ENCODE measurements at regions not wholly inside any gene's neighbourhood (a gene's known extent, or its start where the extent isn't known, plus 50 kb on each side); places are given as distances from the start of the nearest gene placed in this dataset.

DNA sequence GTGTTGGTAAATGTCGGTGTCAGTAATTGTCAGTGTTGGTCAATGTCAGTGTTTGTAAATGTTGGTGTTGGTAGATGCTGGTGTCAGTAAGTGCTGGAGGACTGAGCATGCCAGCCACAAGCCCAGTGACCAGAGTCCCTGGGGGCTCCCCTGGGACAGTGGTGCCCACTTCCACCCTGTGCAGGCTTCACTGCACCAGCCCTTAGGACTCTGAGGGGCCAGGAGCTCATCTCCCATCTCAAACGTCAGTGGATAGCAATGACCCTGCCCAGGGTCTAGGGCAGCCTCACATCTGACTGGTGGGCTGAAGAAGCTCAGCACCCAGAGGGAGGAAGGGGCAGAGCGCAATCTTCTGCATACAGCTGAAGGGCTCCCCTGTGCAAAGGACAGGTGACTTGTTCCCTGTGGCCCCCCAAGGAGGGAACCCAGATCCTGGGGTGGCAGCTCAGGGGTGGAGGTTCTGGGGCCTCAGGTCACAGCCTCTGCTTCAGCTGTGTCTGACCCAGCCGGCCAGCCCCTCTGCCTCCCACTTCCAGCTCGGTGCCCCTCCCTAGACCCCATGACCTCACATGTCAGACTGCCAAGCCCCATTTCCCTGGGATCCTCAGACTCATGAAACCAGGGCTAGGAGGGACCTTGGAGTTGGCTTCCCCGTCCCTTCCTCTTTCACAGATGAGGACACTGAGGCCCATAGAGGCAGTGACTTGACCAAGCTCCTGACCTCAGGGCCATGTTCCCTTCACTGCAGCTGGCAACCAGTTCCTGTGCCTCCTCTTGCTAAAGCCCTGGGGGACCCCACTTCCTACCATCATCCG lies 138.4 kb downstream of the CRYBB2 start:
- TF ChIP-seq, protein P1, sequence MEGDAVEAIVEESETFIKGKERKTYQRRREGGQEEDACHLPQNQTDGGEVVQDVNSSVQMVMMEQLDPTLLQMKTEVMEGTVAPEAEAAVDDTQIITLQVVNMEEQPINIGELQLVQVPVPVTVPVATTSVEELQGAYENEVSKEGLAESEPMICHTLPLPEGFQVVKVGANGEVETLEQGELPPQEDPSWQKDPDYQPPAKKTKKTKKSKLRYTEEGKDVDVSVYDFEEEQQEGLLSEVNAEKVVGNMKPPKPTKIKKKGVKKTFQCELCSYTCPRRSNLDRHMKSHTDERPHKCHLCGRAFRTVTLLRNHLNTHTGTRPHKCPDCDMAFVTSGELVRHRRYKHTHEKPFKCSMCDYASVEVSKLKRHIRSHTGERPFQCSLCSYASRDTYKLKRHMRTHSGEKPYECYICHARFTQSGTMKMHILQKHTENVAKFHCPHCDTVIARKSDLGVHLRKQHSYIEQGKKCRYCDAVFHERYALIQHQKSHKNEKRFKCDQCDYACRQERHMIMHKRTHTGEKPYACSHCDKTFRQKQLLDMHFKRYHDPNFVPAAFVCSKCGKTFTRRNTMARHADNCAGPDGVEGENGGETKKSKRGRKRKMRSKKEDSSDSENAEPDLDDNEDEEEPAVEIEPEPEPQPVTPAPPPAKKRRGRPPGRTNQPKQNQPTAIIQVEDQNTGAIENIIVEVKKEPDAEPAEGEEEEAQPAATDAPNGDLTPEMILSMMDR (IDR thresholded peaks at IDR 0.05): no peak
- no peak overlapping the region for H3K4me3 ChIP-seq
- no peak overlapping the region for H3K27ac ChIP-seq
- peaks cover 0 to 4% of the 10 kb centered on the region in 2 donors for H3K4me1 ChIP-seq
- DNase-seq (ENCODE audit: low spot score in 2 of 2): peak in 1 of 2 donors; percentile 43
- intact Hi-C loops (cut with DNase I): no loop called here
- H3K9me3 ChIP-seq: no peaks in the 10 kb centered on the region
- H3K27me3 ChIP-seq: no peaks in the 10 kb centered on the region
- peaks cover 38 to 41% of the 10 kb centered on the region in 2 donors for H3K36me3 ChIP-seq

DNA sequence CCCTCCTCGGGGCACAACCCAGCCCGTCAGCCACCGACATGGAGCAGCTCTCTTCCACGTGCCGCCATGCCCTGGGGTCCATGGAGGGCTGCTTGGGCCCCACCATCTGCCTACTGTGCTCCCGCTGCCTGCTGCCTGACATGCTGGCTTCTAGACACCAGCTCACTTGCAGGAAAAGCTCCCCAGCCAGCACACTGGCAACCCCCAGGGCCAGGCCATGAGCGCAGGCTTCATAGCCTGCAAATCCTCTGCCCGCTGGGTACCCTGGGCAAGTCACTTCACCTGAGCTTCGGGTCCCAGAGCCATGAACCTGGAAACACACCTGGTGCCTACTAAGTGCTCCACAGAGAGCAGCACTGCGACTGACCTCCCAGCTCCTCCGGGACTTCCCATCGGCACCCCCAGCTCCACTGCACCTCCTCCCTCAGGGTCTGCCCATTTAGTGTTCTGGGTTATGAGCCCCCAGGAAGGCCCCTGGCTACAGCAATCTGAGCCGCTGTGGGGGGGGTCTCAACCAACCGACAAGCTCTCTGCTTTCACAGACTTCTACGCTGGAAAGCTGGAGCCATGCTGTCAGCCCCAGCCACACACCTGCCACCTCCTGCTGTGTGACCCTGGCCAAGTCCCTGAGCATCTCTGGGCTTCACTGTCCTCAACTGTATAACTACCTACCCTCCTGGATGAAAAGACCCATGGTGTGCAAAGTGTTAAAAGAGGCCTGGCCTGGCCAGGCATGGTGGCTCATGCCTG lies 139.2 kb downstream of the CRYBB2 start:
- H3K27me3 ChIP-seq: no peaks in the 10 kb centered on the region
- TF ChIP-seq, protein P1 (IDR thresholded peaks at IDR 0.05): no peak
- peak in 1 of 2 donors; percentile 50 for DNase-seq (ENCODE audit: low spot score in 2 of 2)
- intact Hi-C loops (cut with DNase I): no loop called here
- peaks cover 0 to 4% of the 10 kb centered on the region in 2 donors for H3K4me1 ChIP-seq
- H3K4me3 ChIP-seq: no peak overlapping the region
- no peak overlapping the region for H3K27ac ChIP-seq
- H3K36me3 ChIP-seq: peaks cover 35 to 38% of the 10 kb centered on the region in 2 donors
- no peaks in the 10 kb centered on the region for H3K9me3 ChIP-seq

DNA sequence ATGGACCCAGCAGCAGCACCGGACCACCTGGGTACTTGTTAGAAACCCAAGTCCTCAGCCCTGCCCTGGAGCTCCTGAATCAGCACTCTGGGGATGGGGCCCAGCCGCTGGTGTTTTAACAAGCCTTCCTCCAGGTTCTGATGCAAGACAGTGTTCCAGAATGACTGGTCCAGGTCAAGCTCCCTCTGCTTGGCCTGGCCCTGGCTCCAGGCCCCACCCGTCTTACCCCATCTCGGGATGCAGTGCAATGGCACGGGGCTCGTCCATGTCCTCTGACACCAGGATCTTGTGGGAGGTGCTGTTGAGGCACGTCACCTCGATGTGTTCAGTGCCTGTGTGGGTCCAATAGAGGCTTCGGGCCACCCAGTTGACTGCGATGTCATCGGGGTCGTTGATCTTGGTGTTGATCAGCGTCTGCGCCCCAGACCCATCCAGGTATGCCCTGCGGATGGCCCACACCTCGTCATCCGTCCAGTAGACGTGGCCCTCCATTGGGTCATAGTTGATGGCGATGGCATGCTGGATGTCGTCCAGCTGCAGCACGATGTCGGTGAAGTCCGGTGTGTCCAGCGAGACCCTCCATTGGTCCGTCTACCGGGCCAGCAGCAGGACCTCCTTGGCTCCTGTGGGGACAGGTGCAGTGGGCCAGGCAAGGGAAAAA lies 140.3 kb downstream of the CRYBB2 start:
- Histone ChIP-seq H3K4me3 (no peak overlapping the region), H3K27ac (no peak overlapping the region), H3K4me1 (peaks cover 0 to 4% of the 10 kb centered on the region in 2 donors), H3K36me3 (peaks cover 25 to 27% of the 10 kb centered on the region in 2 donors), H3K27me3 (no peaks in the 10 kb centered on the region), H3K9me3 (no peaks in the 10 kb centered on the region)
- DNase-seq (ENCODE audit: low spot score in 2 of 2): peak in 1 of 2 donors; percentile 48
- TF ChIP-seq, protein P1 (IDR thresholded peaks at IDR 0.05): no peak
- intact Hi-C loops (cut with DNase I): no loop called here

DNA sequence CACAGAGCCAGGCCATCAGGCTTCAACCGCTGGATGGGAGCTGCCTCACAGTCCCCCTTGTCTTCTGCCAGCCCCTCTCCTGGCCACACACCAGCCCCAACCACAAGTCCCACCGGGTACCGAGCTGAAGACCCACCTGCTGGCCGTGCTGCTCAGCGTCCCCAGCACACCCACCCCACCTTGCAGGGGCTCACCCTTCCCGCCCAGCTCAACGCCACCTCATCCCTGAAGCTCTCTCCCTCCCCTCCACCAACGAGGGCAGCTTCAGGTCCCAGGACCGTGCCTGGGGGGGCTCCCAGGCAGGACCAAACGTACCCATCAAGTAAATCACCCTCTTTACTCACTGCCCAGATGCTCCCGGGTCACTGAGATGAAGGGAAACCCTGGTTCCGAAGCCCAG lies 141.0 kb downstream of the CRYBB2 start:
- intact Hi-C loops (cut with DNase I): no loop called here
- H3K27me3 ChIP-seq: no peaks in the 10 kb centered on the region
- peaks cover 25 to 27% of the 10 kb centered on the region in 2 donors for H3K36me3 ChIP-seq
- H3K27ac ChIP-seq: no peak overlapping the region
- H3K4me3 ChIP-seq: no peak overlapping the region
- TF ChIP-seq, protein P1 (IDR thresholded peaks at IDR 0.05): no peak
- DNase-seq (ENCODE audit: low spot score in 2 of 2): peak in 1 of 2 donors; percentile 35
- no peaks in the 10 kb centered on the region for H3K9me3 ChIP-seq
- peaks cover 0 to 4% of the 10 kb centered on the region in 2 donors for H3K4me1 ChIP-seq

DNA sequence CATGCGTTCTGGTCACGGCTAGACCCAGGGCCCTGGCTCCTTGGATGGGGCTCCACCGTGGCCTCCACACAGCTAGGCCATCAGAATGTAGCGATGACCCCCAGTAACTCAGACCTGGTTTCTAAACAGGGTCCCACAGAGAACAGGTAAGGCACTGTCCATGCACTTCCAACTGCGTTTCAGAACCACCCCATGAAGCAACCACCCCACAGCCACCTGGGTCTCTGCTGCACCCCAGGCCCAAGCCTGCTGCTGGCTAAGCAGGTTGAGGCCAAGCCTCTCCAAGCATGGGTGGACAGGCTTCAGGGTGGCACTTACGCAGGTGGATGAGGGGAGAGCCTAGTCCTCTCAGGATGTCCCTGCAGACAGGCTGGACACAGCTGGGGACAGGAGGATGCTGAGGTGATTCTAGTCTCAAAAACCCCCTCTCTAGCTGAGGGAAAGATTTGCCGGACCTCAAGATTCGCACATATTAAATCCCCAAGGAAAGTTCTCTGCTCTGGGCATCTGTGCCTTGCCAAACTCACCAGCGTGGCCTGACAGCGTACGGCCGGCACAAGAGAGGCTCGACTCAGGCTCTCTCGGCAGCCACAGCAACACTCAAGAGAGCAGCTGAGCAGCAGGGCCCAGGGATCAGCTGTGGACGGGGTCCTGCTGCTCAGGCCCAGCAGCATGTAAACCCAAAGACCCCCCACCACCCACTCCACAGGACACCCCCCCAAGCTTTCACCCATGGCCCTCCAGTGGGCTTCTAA lies 141.6 kb downstream of the CRYBB2 start:
- no peaks in the 10 kb centered on the region for H3K9me3 ChIP-seq
- H3K27ac ChIP-seq: no peak overlapping the region
- peaks cover 25 to 27% of the 10 kb centered on the region in 2 donors for H3K36me3 ChIP-seq
- H3K4me1 ChIP-seq: peaks cover 0 to 4% of the 10 kb centered on the region in 2 donors
- H3K27me3 ChIP-seq: no peaks in the 10 kb centered on the region
- DNase-seq (ENCODE audit: low spot score in 2 of 2): peak in 1 of 2 donors; percentile 43
- intact Hi-C loops (cut with DNase I): no loop called here
- TF ChIP-seq, protein P1 (IDR thresholded peaks at IDR 0.05): no peak
- no peak overlapping the region for H3K4me3 ChIP-seq

Measured in ascending aorta (tissue), 2 donors.